K562 (cell line): ENCODE measurements at regions not wholly inside any gene's neighbourhood (a gene's known extent, or its start where the extent isn't known, plus 50 kb on each side); places are given as distances from the start of the nearest gene placed in this dataset.

Source experiments
- CHCHD3 ChIP-seq: fragments of 250-450 bp; sonication (Bioruptor Pico); IDR thresholded peaks from 2 replicates; pipeline ENCODE4 v2.1.2; 2022; ENCODE audit warnings: mild to moderate bottlenecking
- ESRRA ChIP-seq: fragments of 450-650 bp; IDR thresholded peaks from 2 replicates; pipeline ENCODE4 v1.6.1; 2014; ENCODE audit warnings: low read depth, mild to moderate bottlenecking, moderate library complexity, borderline replicate concordance
- FOXM1 ChIP-seq, 2 experiments: fragments of 450-650 bp in 1 of 2; sonication (generic) in 1 of 2; formaldehyde crosslinking in 1 of 2; IDR thresholded peaks; 2 replicates each; pipeline versions ENCODE4 v1.6.1 to v1.9.0; 2017 to 2022; ENCODE audit warnings: low read depth in 2 of 2, mild to moderate bottlenecking in 2 of 2, missing genetic modification reagents in 1 of 2, moderate library complexity in 1 of 2
- GABPB1 ChIP-seq: sonication (generic); formaldehyde crosslinking; IDR thresholded peaks from 2 replicates; pipeline ENCODE4 v1.8.0; 2022; ENCODE audit warnings: mild to moderate bottlenecking, missing genetic modification reagents
- HINFP ChIP-seq: fragments of 450-650 bp; conservative IDR thresholded peaks from 2 replicates; pipeline ENCODE4 v1.6.1; 2016; ENCODE audit warnings: missing genetic modification characterization, low read depth, mild to moderate bottlenecking, control low read depth, missing compliant biosample characterization
- ID3 ChIP-seq, 2 experiments: fragments of 250-450 bp in 1 of 2; fragments of 450-650 bp in 1 of 2; sonication (Bioruptor Pico) in 1 of 2; IDR thresholded peaks; 2 replicates each; pipeline versions ENCODE4 v1.6.1 to v1.8.0; 2016 to 2021; ENCODE audit warnings: mild to moderate bottlenecking in 2 of 2, moderate library complexity in 2 of 2, missing compliant biosample characterization in 1 of 2, missing genetic modification characterization in 1 of 2
- IRF2 ChIP-seq: sonication (generic); formaldehyde crosslinking; IDR thresholded peaks from 2 replicates; pipeline ENCODE4 v1.8.1; 2022; ENCODE audit warnings: mild to moderate bottlenecking, missing genetic modification reagents
- KAT7 ChIP-seq: sonication (generic); formaldehyde crosslinking; IDR thresholded peaks from 2 replicates; pipeline ENCODE4 v1.8.0; 2022; ENCODE audit warnings: missing genetic modification reagents, mild to moderate bottlenecking, borderline replicate concordance
- NUFIP1 ChIP-seq: fragments of 450-650 bp; IDR thresholded peaks from 2 replicates; pipeline ENCODE4 v1.6.1; 2018; ENCODE audit not compliant: partially characterized antibody
- PTBP1 ChIP-seq: fragments of 200-400 bp; formaldehyde crosslinking; IDR thresholded peaks from 2 replicates; pipeline ENCODE4 v1.6.1; 2017; ENCODE audit warnings: low read depth, low read length
- RBM25 ChIP-seq: fragments of 200-400 bp; formaldehyde crosslinking; IDR thresholded peaks from 2 replicates; pipeline ENCODE4 v1.6.1; 2018; ENCODE audit warnings: low read length, low read depth, moderate library complexity; ENCODE audit not compliant: severe bottlenecking
- SP1 ChIP-seq: sonication (generic); formaldehyde crosslinking; IDR thresholded peaks from 2 replicates; pipeline ENCODE4 v1.8.1; 2022; ENCODE audit warnings: mild to moderate bottlenecking, missing genetic modification reagents
- TAF1 ChIP-seq: IDR thresholded peaks from 2 replicates; pipeline ENCODE4 v1.6.1; 2011; ENCODE audit warnings: mild to moderate bottlenecking, low read length, moderate library complexity; ENCODE audit not compliant: insufficient read depth, control insufficient read depth, severe bottlenecking; ENCODE audit errors: extremely low read depth
- UBTF ChIP-seq, 2 experiments: IDR thresholded peaks; 2 replicates each; pipeline ENCODE4 v1.6.1; 2012; ENCODE audit warnings: improper control_type of control experiment in 2 of 2, low read depth in 2 of 2, low read length in 2 of 2, borderline replicate concordance in 1 of 2
- ZBTB33 ChIP-seq: sonication (generic); formaldehyde crosslinking; IDR thresholded peaks from 2 replicates; pipeline ENCODE4 v1.8.1; 2023; ENCODE audit warnings: mild to moderate bottlenecking, missing genetic modification reagents
- ZC3H11A ChIP-seq: IDR thresholded peaks from 2 replicates; pipeline ENCODE4 v1.6.1; 2012; ENCODE audit warnings: low read depth, low read length, improper control_type of control experiment
- ZKSCAN3 ChIP-seq: fragments of 250-450 bp; sonication (Bioruptor Pico); IDR thresholded peaks from 2 replicates; pipeline ENCODE4 v1.4.0; 2020
- ZNF347 ChIP-seq: fragments of 450-650 bp; formaldehyde crosslinking; IDR thresholded peaks from 2 replicates; pipeline ENCODE4 v1.4.0; 2020; ENCODE audit warnings: low read depth, mild to moderate bottlenecking, moderate library complexity
- ZNF444 ChIP-seq: fragments of 250-450 bp; sonication (Bioruptor Pico); IDR thresholded peaks from 2 replicates; pipeline ENCODE4 v1.4.0; 2020; ENCODE audit warnings: mild to moderate bottlenecking, moderate library complexity
- ZNF586 ChIP-seq: fragments of 450-650 bp; formaldehyde crosslinking; conservative IDR thresholded peaks from 2 replicates; pipeline ENCODE4 v1.4.0; 2020; ENCODE audit warnings: mild to moderate bottlenecking, moderate library complexity
- ZNF707 ChIP-seq: fragments of 250-450 bp; sonication (Bioruptor Pico); conservative IDR thresholded peaks from 2 replicates; pipeline ENCODE4 v1.8.0; 2022; ENCODE audit warnings: inconsistent platforms, mild to moderate bottlenecking, moderate library complexity

GRCh38 chrX:2608638-2609430 lies 82.3 kb upstream of the CD99 start (continued):
- TF ChIP-seq ZNF707: no peak
- no peak for TF ChIP-seq ZBTB33
- no peak for TF ChIP-seq ID3 (CRISPR knock-in tag; IDR thresholded peaks at IDR 0.05)
- no peak for TF ChIP-seq ID3 (tag; IDR thresholded peaks at IDR 0.05)
- TF ChIP-seq ESRRA: no peak
- TF ChIP-seq TAF1: peak; percentile 61
- TF ChIP-seq FOXM1 (IDR thresholded peaks at IDR 0.05; ENCODE audit: low read depth): no peak
- no peak for TF ChIP-seq FOXM1 (CRISPR knock-in tag; IDR thresholded peaks at IDR 0.05; ENCODE audit: low read depth)
- TF ChIP-seq UBTF (IDR thresholded peaks at IDR 0.05; ENCODE audit: borderline replicate concordance in 1 of 2, low read depth in 2 of 2, low read length in 2 of 2): 0 out of 4 replicates have a peak, but pooled peaks of 1 of the 2 experiments have one; percentile 50
- no peak for TF ChIP-seq IRF2
- TF ChIP-seq NUFIP1: no peak
- TF ChIP-seq RBM25: no peak
- TF ChIP-seq GABPB1: no peak
- TF ChIP-seq ZKSCAN3: no peak
- no peak for TF ChIP-seq ZC3H11A
- no peak for TF ChIP-seq ZNF444 (CRISPR knock-in tag)
- TF ChIP-seq KAT7 (CRISPR knock-in tag): no peak
- TF ChIP-seq CHCHD3: no peak
- TF ChIP-seq ZNF586 (CRISPR knock-in tag): no peak
- TF ChIP-seq ZNF347 (CRISPR knock-in tag): no peak
- no peak for TF ChIP-seq SP1
- TF ChIP-seq HINFP: no peak
- no peak for TF ChIP-seq PTBP1
